Coronary artery (tissue), 2 donors: ENCODE measurements at regions not wholly inside any gene's neighbourhood (a gene's known extent, or its start where the extent isn't known, plus 50 kb on each side); places are given as distances from the start of the nearest gene placed in this dataset.

ENCODE experiments used
- DNase-seq: peaks from one replicate; pipeline ENCODE4 v3.0.0-alpha.2; 2017; ENCODE audit warnings: low spot score
- H3K27ac ChIP-seq, 2 donors: fragments of 200-600 bp; sonication (generic); one replicate each; pipeline ENCODE4 v1.5.1; 2016 to 2019
- H3K4me3 ChIP-seq: fragments of 200-600 bp; sonication (generic); 2 replicates; pipeline ENCODE4 v1.5.1; 2016; ENCODE audit warnings: mild to moderate bottlenecking, moderate library complexity
- TF ChIP-seq, protein P1 (sequence below): fragments of 200-600 bp; sonication (generic); IDR thresholded peaks from one replicate; pipeline ENCODE4 v1.5.1; 2019; ENCODE audit warnings: antibody characterized with exemption

DNA sequence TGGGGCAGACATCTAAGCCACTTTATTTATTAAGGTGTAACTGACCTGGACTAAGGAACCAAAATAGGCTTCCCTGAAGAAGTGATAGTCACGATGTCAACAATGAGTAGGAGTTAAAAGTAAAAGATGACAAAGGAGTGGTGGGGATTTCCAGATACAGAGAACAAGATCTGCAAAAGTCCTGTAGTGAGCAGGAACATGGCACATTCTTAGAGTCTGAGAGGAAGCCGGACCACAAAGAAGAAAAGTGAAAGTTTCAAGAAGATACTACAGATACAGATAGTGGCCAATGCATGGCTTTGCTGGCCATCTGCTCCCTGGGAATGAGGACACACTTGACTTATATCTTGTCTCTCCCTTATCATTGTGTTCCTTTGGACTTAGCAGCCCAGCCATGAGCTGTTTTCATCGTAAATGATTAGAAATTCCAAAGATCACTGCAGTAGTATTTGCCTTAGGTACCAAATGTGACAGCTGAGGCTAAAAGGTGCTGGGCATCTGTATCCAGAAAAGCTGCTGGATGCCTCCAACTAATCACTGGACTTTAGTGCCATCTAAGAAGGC, 302.4 kb upstream of the NR5A2 start:
- TF ChIP-seq, protein P1, sequence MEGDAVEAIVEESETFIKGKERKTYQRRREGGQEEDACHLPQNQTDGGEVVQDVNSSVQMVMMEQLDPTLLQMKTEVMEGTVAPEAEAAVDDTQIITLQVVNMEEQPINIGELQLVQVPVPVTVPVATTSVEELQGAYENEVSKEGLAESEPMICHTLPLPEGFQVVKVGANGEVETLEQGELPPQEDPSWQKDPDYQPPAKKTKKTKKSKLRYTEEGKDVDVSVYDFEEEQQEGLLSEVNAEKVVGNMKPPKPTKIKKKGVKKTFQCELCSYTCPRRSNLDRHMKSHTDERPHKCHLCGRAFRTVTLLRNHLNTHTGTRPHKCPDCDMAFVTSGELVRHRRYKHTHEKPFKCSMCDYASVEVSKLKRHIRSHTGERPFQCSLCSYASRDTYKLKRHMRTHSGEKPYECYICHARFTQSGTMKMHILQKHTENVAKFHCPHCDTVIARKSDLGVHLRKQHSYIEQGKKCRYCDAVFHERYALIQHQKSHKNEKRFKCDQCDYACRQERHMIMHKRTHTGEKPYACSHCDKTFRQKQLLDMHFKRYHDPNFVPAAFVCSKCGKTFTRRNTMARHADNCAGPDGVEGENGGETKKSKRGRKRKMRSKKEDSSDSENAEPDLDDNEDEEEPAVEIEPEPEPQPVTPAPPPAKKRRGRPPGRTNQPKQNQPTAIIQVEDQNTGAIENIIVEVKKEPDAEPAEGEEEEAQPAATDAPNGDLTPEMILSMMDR: no peak
- no peak overlapping the region for H3K27ac ChIP-seq
- no peak for DNase-seq
- H3K4me3 ChIP-seq: no peak overlapping the region

DNA sequence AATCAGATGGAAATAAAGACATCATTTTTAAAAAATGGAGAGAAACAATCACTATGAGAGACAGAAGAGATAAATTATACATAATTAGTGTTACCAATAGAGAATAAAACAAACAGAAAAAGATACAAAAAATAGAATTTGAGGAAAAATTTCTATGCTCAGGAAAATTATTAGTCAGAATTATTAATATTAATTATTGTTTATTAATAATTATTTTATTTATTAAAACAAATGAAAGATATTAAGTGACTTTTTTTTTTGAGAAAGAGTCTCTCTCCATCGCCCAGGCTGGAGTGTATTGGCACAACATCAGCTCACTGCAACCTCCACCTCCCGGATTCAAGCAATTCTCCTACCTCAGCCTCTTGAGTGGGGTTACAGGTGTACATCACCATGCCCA, 299.8 kb upstream of the NR5A2 start:
- TF ChIP-seq, protein P1: no peak
- Histone ChIP-seq H3K27ac (no peak overlapping the region), H3K4me3 (no peak overlapping the region)
- no peak for DNase-seq

- no peak overlapping the region for H3K4me3 ChIP-seq
- no peak overlapping the region for H3K27ac ChIP-seq
- DNase-seq: no peak
- TF ChIP-seq, protein P1: no peak
Measured at GRCh38 chr1:199728345-199728744, 299.2 kb upstream of the NR5A2 start.

DNA sequence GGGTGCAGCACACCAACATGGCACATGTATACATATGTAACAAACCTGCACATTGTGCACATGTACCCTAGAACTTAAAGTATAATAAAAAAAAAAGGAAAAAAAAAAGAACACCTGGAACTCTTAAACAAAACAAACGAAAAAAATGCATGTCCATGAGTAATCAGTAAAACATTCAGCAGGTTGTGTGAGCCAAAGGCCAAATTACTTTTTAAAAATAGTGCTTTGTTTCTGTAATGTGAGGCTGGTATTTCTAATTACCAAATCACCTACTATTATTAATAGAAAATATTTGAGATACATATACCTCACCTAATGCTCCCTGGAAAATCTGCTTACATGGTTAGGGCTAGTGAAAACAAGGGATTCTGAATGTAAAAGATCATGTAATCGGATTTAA, 294.4 kb upstream of the NR5A2 start:
- DNase-seq: no peak

DNA sequence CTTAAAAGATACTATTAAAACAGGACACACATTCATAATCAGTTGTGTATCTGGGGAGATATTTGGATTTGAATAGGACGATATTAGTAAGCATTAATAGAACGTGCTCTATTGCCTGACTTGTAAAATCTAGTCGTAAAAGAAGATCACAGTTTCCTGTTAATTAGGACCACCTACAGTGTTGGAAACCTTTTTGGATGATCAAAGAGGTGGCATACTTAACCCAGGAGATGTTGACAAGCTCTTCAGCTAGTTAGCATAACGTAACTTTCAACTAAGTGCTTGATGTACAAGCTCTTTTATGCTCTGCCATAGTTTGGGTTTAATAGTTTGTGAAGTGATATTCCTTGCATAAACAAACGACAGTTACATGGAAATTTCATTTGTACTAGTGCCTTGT, 293.3 kb upstream of the NR5A2 start:
- no peak for DNase-seq
- no peak overlapping the region for H3K27ac ChIP-seq
- TF ChIP-seq, protein P1: no peak
- H3K4me3 ChIP-seq: no peak overlapping the region

More for the DNA sequence above, 294.4 kb upstream of the NR5A2 start:
- H3K4me3 ChIP-seq: no peak overlapping the region
- H3K27ac ChIP-seq: no peak overlapping the region
- TF ChIP-seq, protein P1: no peak

GRCh38 chr1:199735660-199736059, 291.9 kb upstream of the NR5A2 start:
- no peak for DNase-seq
- TF ChIP-seq, protein P1: no peak
- Histone ChIP-seq H3K4me3 (no peak overlapping the region), H3K27ac (no peak overlapping the region)

- no peak overlapping the region for H3K27ac ChIP-seq
- DNase-seq: no peak
- no peak overlapping the region for H3K4me3 ChIP-seq
- TF ChIP-seq, protein P1: no peak
Measured at GRCh38 chr1:199736646-199737045, 290.9 kb upstream of the NR5A2 start.
